Astrocyte (in vitro differentiated cells and primary cell): ENCODE measurements at regions not wholly inside any gene's neighbourhood (a gene's known extent, or its start where the extent isn't known, plus 50 kb on each side); places are given as distances from the start of the nearest gene placed in this dataset.

Source experiments
- DNase-seq: peaks from one replicate; pipeline ENCODE4 v3.0.0-alpha.2; 2010; ENCODE audit warnings: low read depth
- FAIRE-seq: peaks from 2 replicates; lab custom pipeline; 2011; peaks lifted over from hg19 to GRCh38; lab: Jason Lieb, UNC
- H2AFZ ChIP-seq: 2 replicates; pipeline ENCODE4 v1.6.0; 2012; ENCODE audit warnings: low read depth, low read length, inconsistent platforms
- H3K27ac ChIP-seq: 2 replicates; pipeline ENCODE4 v1.5.1; 2011; ENCODE audit warnings: low read depth, low read length, inconsistent platforms
- H3K27me3 ChIP-seq: 2 replicates; pipeline ENCODE4 v1.6.0; 2011; ENCODE audit warnings: low read length, inconsistent platforms; ENCODE audit not compliant: insufficient read depth
- H3K36me3 ChIP-seq: 2 replicates; pipeline ENCODE4 v1.5.1; 2011; ENCODE audit warnings: low read length, inconsistent platforms; ENCODE audit not compliant: insufficient read depth
- H3K4me1 ChIP-seq: 2 replicates; pipeline ENCODE4 v1.5.1; 2011; ENCODE audit warnings: low read length, inconsistent platforms; ENCODE audit not compliant: insufficient read depth
- H3K4me2 ChIP-seq: 2 replicates; pipeline ENCODE4 v1.6.0; 2012; ENCODE audit warnings: low read length, inconsistent platforms
- H3K4me3 ChIP-seq: 2 replicates; pipeline ENCODE4 v1.5.1; 2011; ENCODE audit warnings: low read depth, mild to moderate bottlenecking, low read length, inconsistent platforms; ENCODE audit not compliant: insufficient read depth
- H3K79me2 ChIP-seq: 2 replicates; pipeline ENCODE4 v1.6.0; 2012; ENCODE audit warnings: mild to moderate bottlenecking, low read length, inconsistent platforms; ENCODE audit not compliant: insufficient read depth
- H3K9ac ChIP-seq: 2 replicates; pipeline ENCODE4 v1.6.0; 2012; ENCODE audit warnings: mild to moderate bottlenecking, low read length, inconsistent platforms
- H3K9me3 ChIP-seq: 2 replicates; pipeline ENCODE4 v1.5.1; 2012; ENCODE audit warnings: low read depth, mild to moderate bottlenecking, low read length, inconsistent platforms; ENCODE audit not compliant: insufficient read depth
- H4K20me1 ChIP-seq: 2 replicates; pipeline ENCODE4 v1.6.0; 2012; ENCODE audit warnings: low read length, inconsistent platforms; ENCODE audit not compliant: insufficient read depth
- H3K27ac Mint-ChIP-seq: one replicate; pipeline ENCODE4 v1.8.0; 2021; ENCODE audit warnings: mild to moderate bottlenecking, mixed read lengths; ENCODE audit not compliant: unreplicated experiment
- H3K27me3 Mint-ChIP-seq: one replicate; pipeline ENCODE4 v1.8.0; 2021; ENCODE audit warnings: low read depth, mixed read lengths; ENCODE audit not compliant: unreplicated experiment
- H3K36me3 Mint-ChIP-seq: one replicate; pipeline ENCODE4 v1.8.0; 2021; ENCODE audit warnings: low read depth, mixed read lengths; ENCODE audit not compliant: unreplicated experiment
- H3K4me1 Mint-ChIP-seq: one replicate; pipeline ENCODE4 v1.8.0; 2021; ENCODE audit warnings: low read depth, mixed read lengths; ENCODE audit not compliant: unreplicated experiment
- H3K4me3 Mint-ChIP-seq: one replicate; pipeline ENCODE4 v1.8.0; 2021; ENCODE audit warnings: mild to moderate bottlenecking, moderate library complexity, mixed read lengths; ENCODE audit not compliant: unreplicated experiment
- H3K9me3 Mint-ChIP-seq: one replicate; pipeline ENCODE4 v1.8.0; 2021; ENCODE audit warnings: mild to moderate bottlenecking, mixed read lengths; ENCODE audit not compliant: unreplicated experiment
- CTCF ChIP-seq: IDR thresholded peaks from 2 replicates; pipeline ENCODE4 v1.5.1; 2011; ENCODE audit warnings: low read depth, mild to moderate bottlenecking, inconsistent platforms, low read length, moderate library complexity; ENCODE audit not compliant: insufficient read depth
- EZH2 ChIP-seq: IDR thresholded peaks from 2 replicates; pipeline ENCODE4 v1.6.1; 2012; ENCODE audit warnings: mild to moderate bottlenecking, low read length, inconsistent platforms; ENCODE audit not compliant: insufficient read depth

DNA sequence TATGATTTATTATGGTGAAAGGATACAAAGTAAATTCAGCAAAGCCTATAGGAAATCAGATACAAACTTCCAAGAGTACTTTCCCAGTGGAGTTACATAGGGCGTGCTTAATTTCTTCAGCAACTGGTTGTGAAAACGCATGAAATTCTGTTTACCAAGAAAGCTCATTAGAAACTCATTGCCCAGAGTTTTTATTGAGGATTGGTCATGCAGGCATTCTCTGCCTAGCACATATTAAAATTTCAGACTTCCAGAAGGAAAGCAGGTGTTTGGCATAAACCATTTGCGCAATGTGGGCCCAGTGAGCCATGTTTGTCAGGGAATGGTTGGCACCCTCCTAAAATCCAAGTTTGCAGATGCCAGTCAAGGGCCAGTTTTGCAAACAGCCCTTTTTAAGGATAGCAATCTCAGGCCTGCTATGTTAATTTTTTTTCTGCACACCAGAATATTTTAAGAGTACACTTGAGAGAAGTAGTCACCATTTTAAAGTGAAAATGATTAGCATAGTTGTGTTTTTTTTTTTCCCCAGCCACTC, 311.1 kb upstream of the CHD1 start:
- Histone ChIP-seq H3K36me3 (no peaks in the 10 kb centered on the region), H3K27me3 (no peaks in the 10 kb centered on the region), H4K20me1 (no peaks in the 10 kb centered on the region), H3K27ac (no peak overlapping the region), H3K9ac (no peak overlapping the region), H3K4me1 (no peaks in the 10 kb centered on the region), H3K9me3 (no peaks in the 10 kb centered on the region), H3K4me2 (no peak overlapping the region), H3K79me2 (no peaks in the 10 kb centered on the region), H3K4me3 (no peak overlapping the region), H2AFZ (no peak overlapping the region)
- Mint-ChIP-seq H3K27ac (no peak overlapping the region), H3K4me1 (peaks cover 6% of the 10 kb centered on the region), H3K9me3 (no peaks in the 10 kb centered on the region), H3K27me3 (no peaks in the 10 kb centered on the region), H3K36me3 (no peaks in the 10 kb centered on the region), H3K4me3 (no peak overlapping the region)
- DNase-seq (no peak), FAIRE-seq (no peak)
- TF ChIP-seq EZH2 = no peak
- TF ChIP-seq CTCF = no peak

DNA sequence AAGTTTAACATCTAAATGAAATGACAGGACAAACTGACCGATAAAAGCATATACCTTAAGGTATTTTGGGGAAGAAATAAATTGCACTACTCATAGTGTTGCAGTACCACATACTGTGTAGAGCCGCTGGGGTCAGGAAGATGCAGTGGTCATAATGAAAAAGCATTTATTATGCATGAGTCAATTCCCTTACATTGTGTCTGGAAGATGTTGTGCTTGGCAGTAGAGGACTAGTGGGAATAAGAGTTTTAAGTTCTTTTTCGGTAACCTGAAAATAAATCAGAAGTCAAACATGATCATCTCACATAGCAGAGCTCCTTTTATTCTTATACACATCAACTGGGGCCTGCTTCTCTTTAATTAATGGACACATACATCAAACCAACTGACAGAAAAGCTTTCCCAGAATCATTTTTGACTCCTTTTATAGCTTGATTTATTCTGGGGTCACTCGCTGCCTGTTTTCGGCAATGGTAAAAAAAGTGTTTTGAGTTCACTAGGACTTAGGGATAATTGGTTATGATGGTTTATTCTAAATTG, 262.5 kb upstream of the CHD1 start:
- H4K20me1 ChIP-seq = no peaks in the 10 kb centered on the region
- no peaks in the 10 kb centered on the region for H3K36me3 Mint-ChIP-seq
- H3K4me1 Mint-ChIP-seq = no peaks in the 10 kb centered on the region
- no peak overlapping the region for H3K27ac ChIP-seq
- no peaks in the 10 kb centered on the region for H3K9me3 ChIP-seq
- no peak overlapping the region for H3K9ac ChIP-seq
- H3K27me3 ChIP-seq = no peaks in the 10 kb centered on the region
- no peaks in the 10 kb centered on the region for H3K79me2 ChIP-seq
- peak; percentile 57 for DNase-seq
- H3K9me3 Mint-ChIP-seq = no peaks in the 10 kb centered on the region
- H3K36me3 ChIP-seq = no peaks in the 10 kb centered on the region
- H3K27me3 Mint-ChIP-seq = no peaks in the 10 kb centered on the region
- no peak overlapping the region for H3K4me3 ChIP-seq
- H3K4me2 ChIP-seq = peak overlapping the region; percentile 52
- TF ChIP-seq EZH2 = no peak
- no peak for TF ChIP-seq CTCF
- no peak for FAIRE-seq
- no peak overlapping the region for H2AFZ ChIP-seq
- no peak overlapping the region for H3K27ac Mint-ChIP-seq
- peaks cover 10% of the 10 kb centered on the region for H3K4me1 ChIP-seq
- H3K4me3 Mint-ChIP-seq = no peak overlapping the region

- H3K4me2 ChIP-seq = no peak overlapping the region
These were observed 258.8 kb upstream of the CHD1 start for GRCh38 chr5:99187611-99188010.

More at GRCh38 chr5:99187611-99188010, 258.8 kb upstream of the CHD1 start:
- no peak overlapping the region for H3K27ac ChIP-seq
- Mint-ChIP-seq H3K4me1 (no peaks in the 10 kb centered on the region), H3K4me3 (no peak overlapping the region), H3K9me3 (peaks cover 3% of the 10 kb centered on the region), H3K27ac (no peak overlapping the region), H3K36me3 (no peaks in the 10 kb centered on the region), H3K27me3 (no peaks in the 10 kb centered on the region)
- H2AFZ ChIP-seq = no peak overlapping the region
- DNase-seq (no peak), FAIRE-seq (no peak)
- H3K9ac ChIP-seq = no peak overlapping the region
- H4K20me1 ChIP-seq = no peaks in the 10 kb centered on the region
- no peak for TF ChIP-seq EZH2
- no peak for TF ChIP-seq CTCF
- peaks cover 10% of the 10 kb centered on the region for H3K4me1 ChIP-seq
- H3K4me3 ChIP-seq = no peak overlapping the region
- no peaks in the 10 kb centered on the region for H3K36me3 ChIP-seq
- H3K9me3 ChIP-seq = no peaks in the 10 kb centered on the region
- no peaks in the 10 kb centered on the region for H3K27me3 ChIP-seq
- H3K79me2 ChIP-seq = no peaks in the 10 kb centered on the region
